GM12873 (cell line): ENCODE measurements at regions not wholly inside any gene's neighbourhood (a gene's known extent, or its start where the extent isn't known, plus 50 kb on each side); places are given as distances from the start of the nearest gene placed in this dataset.
A peak's percentile ranks its signal among the peaks of the same experiment; 100 is the strongest.

Experiments used
- TF ChIP-seq, protein P1 (sequence below): IDR thresholded peaks from 2 replicates; pipeline ENCODE4 v1.5.1; 2012; ENCODE audit warnings: low read depth, mild to moderate bottlenecking, moderate library complexity, low read length, control low read depth; ENCODE audit not compliant: insufficient read depth; ENCODE audit errors: missing control alignments

DNA sequence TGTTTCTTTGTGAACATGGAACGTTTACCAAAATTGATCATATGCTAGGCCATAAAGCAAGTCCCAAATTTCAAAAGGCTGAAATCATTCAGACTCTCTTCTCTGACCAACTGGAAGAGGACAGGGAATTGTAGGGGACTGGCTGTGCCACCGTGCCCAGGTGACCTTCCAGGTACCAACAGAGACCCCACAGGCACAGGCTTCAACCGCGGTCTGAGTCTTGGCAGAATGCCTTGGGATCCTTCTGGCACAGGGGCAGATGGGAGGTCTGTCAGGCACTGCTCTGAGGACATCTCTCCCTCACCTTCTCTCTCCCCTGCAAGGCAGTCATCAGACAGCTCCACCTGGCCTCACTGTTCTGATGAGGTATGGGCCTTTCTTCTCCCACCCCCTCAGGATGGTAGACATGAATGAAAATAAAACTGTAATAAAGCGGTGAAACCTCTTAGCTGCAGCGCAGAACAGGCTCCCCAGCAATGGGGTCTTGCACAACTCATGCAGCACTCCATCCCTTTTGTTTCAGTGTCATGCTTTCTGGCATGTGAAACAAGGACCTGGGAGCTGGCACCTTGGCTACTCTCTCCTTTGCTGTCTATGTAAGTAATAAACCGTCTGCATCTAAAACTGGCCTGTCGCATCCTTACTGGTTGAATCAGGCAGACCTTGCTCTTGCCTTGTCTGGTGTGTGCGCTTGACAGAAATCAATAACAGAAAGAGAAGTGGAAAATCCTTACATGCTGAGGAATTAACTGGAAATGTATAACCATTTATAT is 289.2 kb downstream of the KLF13 start:
- TF ChIP-seq, protein P1, sequence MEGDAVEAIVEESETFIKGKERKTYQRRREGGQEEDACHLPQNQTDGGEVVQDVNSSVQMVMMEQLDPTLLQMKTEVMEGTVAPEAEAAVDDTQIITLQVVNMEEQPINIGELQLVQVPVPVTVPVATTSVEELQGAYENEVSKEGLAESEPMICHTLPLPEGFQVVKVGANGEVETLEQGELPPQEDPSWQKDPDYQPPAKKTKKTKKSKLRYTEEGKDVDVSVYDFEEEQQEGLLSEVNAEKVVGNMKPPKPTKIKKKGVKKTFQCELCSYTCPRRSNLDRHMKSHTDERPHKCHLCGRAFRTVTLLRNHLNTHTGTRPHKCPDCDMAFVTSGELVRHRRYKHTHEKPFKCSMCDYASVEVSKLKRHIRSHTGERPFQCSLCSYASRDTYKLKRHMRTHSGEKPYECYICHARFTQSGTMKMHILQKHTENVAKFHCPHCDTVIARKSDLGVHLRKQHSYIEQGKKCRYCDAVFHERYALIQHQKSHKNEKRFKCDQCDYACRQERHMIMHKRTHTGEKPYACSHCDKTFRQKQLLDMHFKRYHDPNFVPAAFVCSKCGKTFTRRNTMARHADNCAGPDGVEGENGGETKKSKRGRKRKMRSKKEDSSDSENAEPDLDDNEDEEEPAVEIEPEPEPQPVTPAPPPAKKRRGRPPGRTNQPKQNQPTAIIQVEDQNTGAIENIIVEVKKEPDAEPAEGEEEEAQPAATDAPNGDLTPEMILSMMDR, result no peak

DNA sequence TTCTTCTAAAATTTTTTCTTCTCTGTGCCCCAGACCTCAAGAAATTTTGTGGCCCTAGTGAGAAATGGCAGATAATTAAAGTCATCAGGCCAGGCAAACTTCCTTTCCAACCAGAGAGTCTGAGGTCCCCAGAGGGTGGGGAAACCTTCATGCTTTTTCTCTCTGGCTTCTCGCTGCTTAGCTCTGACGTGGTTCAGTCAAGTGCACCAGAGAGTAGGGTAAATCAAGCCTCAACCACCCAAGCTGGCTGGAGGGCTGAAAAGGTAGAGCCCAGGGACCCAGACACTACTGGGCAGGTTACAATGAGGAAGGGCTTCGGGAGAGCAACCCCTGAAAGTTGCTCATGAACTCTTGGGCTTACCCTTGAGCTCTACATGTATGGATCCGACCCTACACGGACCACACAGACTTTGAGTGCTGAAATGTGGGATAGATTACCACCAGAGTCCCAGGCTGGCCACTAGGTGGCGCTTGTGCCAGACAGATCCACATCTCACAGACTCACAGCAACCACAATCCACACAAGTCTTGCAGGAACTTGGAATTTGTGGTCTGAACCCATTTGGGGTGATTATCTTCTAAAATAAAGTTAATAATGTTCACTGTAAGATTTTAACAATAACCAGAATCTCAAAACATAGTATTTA is 323.5 kb downstream of the KLF13 start:
- TF ChIP-seq, protein P1, result peak; percentile 26

DNA sequence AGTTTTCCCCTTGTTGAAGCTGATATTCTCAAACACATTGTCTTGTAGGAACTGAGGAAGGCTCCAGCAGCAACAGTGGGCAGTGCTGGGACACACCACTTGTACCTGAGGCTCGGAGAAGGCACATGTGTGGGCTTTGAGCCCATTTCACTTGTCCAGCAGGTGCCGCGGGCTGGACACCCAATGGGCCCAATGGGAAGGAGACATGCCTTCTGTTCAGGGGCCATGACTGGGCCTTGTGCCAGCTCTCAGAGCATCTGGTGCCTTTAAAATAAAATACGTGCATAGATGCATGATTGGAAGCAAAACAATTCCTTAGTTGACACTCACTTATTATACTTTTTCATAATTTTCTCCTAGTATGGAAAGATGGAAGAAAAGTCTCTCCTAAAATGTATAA is 334.2 kb downstream of the KLF13 start:
- TF ChIP-seq, protein P1, result no peak

DNA sequence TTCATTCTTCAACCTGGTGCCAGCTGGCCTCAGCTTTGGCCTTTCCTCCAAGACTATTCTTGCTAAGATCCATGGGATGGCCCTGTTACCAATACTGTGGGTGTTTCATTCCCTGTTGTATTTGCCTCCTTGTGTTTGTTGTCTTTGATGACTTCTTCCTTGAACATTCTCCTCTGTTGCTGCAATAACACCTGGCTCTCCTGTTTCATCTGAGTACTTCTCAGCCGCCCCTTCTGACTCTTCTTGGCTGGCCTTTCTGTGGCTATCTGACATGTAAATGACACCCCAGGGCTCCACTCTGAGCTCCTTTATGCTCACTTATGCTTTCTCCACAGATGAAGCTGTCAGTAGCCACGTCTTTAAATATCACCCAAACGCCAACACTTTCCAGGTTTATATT is 302.7 kb upstream of the CHRNA7 start:
- TF ChIP-seq, protein P1, result no peak

DNA sequence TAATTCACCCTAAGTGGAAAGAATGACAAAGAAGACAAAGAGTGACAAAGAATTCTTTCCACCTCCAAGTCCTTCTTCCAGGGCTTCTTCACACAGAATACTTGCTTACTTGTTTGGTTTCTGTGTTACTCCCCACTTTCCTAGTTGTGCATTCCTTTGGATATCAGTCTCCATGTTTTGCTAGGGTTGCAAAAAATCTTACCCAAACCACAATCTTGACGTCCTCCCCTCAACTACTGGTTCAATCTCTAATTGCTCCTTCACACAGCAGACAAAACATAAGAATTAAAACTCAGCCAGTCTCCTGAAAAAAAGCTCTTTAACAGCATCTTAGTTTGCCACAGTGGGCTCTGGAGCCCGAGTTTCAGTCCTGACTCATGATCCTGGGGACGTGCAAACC is 297.6 kb upstream of the CHRNA7 start:
- TF ChIP-seq, protein P1, result no peak

DNA sequence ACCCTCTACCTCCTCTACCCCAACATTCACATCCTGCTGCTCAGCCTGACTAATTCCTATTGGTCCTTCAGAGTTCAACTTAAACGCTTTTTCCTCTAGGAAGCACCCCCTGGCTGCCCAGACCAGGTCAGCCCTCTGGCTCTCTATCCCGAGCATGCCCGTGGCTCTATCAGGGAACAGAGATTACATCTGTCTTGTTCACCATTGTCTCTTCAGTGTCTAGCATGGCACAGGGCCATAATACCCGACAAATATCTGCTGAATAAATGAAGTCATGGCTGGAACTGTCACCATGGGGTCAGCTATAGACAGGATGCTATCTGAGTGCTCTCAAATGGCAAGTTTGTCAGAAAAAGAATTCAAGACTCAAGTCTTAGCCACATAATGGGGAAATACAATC is 296.9 kb upstream of the CHRNA7 start:
- TF ChIP-seq, protein P1, result no peak

DNA sequence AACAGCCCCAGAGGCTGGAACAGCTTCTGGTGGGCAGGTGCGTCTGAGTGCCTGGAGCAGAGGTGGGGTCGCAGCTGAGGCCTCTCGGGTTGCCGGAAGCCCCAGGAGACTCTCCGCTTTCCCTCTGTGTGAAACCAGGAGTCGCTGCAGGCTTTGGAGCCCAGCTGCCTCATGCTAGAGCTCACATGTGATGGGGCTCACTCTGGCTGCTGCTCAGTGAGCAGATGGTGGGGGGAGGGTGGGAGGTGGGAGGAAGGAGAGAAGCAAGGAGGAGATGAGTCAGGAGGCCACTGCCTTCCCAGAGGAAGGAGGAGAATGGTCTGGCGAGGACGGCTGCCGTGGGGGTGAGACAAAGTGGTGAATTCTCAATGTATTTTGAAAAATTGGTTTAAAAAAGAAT is 290.1 kb upstream of the CHRNA7 start:
- TF ChIP-seq, protein P1, result no peak
